ENCODE measurements at regions not wholly inside any gene's neighbourhood (a gene's known extent, or its start where the extent isn't known, plus 50 kb on each side); places are given as distances from the start of the nearest gene placed in this dataset.

DNA sequence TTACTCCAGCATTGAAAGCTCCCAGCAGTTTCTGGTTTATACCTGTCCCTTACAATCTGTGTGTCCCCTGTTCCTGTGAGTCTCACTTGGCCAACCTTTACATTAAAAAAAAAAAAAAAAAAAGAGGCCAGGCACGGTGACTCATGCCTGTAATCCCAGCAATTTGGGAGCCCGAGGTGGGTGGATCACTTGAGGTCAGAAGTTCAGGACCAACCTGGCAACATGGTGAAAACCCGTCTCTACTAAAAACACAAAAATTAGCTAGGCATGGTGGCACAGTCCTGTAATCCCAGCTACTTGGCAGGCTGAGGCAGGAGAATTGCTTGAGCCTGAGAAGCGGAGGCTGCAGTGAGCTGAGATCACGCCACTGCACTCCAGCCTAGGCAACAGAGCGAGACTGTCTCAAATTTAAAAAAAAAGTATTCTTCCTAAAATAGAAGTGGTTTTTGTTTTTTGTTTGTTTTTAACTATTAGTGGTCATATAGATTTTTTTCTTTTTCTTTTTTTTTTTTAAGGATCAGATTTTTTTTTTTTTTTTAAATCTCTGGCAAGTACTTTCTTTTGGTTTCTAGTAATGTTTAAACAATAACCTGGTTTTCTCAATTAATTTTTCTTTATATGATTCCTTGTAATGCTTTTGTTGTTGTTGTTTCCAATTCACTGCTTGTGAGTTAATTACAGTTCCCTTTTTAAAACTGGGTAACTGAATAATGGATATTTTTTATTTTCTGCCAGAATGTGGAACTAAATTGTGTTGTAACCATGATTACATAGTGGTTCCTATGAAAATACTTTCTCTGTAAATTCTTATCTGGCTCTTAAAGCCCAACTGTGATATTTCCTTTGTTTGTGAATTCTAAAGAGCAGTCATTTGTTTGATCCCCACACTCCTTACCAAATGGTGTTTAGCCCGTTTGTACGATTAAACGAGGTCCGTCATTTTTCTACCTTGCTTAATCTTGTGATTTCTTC, 116.8 kb downstream of the CTAGE1 start:
- no peaks in the 10 kb centered on the region for H3K36me3 ChIP-seq
- H3K27ac ChIP-seq, result no peak overlapping the region
- TF ChIP-seq, protein P1, sequence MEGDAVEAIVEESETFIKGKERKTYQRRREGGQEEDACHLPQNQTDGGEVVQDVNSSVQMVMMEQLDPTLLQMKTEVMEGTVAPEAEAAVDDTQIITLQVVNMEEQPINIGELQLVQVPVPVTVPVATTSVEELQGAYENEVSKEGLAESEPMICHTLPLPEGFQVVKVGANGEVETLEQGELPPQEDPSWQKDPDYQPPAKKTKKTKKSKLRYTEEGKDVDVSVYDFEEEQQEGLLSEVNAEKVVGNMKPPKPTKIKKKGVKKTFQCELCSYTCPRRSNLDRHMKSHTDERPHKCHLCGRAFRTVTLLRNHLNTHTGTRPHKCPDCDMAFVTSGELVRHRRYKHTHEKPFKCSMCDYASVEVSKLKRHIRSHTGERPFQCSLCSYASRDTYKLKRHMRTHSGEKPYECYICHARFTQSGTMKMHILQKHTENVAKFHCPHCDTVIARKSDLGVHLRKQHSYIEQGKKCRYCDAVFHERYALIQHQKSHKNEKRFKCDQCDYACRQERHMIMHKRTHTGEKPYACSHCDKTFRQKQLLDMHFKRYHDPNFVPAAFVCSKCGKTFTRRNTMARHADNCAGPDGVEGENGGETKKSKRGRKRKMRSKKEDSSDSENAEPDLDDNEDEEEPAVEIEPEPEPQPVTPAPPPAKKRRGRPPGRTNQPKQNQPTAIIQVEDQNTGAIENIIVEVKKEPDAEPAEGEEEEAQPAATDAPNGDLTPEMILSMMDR (IDR thresholded peaks at IDR 0.05), result no peak
- no peak for DNase-seq (ENCODE audit: low spot score in 2 of 2)
- H3K27me3 ChIP-seq, result no peaks in the 10 kb centered on the region
- peaks cover 0 to 7% of the 10 kb centered on the region in 2 donors for H3K4me1 ChIP-seq
- no peaks in the 10 kb centered on the region for H3K9me3 ChIP-seq
- no peak overlapping the region for H3K4me3 ChIP-seq
- intact Hi-C loops (cut with DNase I), result no loop called here

DNA sequence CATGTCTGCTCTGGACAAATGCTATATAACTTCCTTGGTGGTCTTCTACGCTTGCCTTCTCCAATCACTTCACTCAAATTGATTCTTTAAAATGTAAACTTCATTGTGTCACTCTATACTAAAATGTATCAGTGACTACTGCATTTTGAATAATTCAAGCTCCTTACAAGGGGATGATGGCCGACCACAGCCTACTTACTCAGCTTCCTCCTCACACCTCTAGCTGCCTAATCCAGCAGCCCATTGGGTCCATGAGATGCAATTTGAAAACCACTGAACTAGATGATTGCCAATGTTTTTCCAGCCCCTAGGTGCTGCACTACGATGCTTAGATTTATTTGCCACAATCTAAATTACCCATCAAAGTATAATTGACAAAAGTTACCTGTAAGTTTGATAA, 120.7 kb downstream of the CTAGE1 start:
- DNase-seq (ENCODE audit: low spot score in 2 of 2), result no peak
- peaks cover 0 to 7% of the 10 kb centered on the region in 2 donors for H3K4me1 ChIP-seq
- intact Hi-C loops (cut with DNase I), result no loop called here
- H3K9me3 ChIP-seq, result no peaks in the 10 kb centered on the region
- TF ChIP-seq, protein P1 (IDR thresholded peaks at IDR 0.05), result no peak
- no peaks in the 10 kb centered on the region for H3K27me3 ChIP-seq
- H3K36me3 ChIP-seq, result no peaks in the 10 kb centered on the region
- no peak overlapping the region for H3K4me3 ChIP-seq
- no peak overlapping the region for H3K27ac ChIP-seq

DNA sequence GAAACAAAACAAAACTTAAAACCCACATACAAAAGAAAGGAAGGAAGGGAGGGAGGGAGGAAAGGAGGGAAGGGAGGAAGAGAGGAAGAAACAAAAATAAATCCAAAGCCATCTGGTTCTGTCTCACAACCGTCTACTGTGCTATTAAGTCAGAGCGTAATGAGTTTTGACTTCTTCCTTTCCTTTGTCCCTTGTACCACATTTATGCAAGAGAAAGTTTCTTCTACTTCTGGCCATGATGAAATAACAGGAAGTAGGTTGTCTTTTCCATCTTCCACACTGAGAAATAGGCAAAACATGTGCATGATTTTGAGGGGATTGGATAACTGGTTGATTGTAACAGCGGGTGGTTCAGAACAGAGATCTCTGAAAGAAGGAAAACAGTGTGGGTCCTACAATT, 121.4 kb downstream of the CTAGE1 start:
- H3K27me3 ChIP-seq, result no peaks in the 10 kb centered on the region
- H3K36me3 ChIP-seq, result no peaks in the 10 kb centered on the region
- H3K4me3 ChIP-seq, result no peak overlapping the region
- no peak overlapping the region for H3K27ac ChIP-seq
- intact Hi-C loops (cut with DNase I), result no loop called here
- TF ChIP-seq, protein P1 (IDR thresholded peaks at IDR 0.05), result no peak
- H3K9me3 ChIP-seq, result no peaks in the 10 kb centered on the region
- H3K4me1 ChIP-seq, result peaks cover 0 to 2% of the 10 kb centered on the region in 2 donors
- DNase-seq (ENCODE audit: low spot score in 2 of 2), result no peak

DNA sequence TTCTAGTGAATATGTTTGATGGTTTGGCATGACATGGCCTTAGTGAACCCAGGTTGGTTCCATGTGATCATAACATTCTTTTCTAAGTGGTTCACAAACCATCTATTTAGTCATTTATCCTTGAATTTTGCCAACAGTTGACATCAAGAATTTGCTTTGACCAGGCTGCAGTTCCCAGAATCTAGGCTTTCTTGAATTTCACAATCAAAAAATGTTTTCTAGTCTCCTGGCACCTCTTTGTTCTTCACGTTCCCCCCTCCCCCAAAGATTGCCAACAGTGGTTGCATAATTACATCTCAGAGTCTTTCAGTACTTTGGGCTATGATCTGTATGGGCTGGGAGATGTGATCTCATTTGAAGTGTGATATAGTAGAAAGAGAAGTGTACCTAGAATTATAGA, 124.0 kb downstream of the GATA6 start:
- no peaks in the 10 kb centered on the region for H3K9me3 ChIP-seq
- no peak overlapping the region for H3K4me3 ChIP-seq
- no peak overlapping the region for H3K27ac ChIP-seq
- DNase-seq (ENCODE audit: low spot score in 2 of 2), result no peak
- H3K36me3 ChIP-seq, result no peaks in the 10 kb centered on the region
- no peaks in the 10 kb centered on the region for H3K4me1 ChIP-seq
- H3K27me3 ChIP-seq, result no peaks in the 10 kb centered on the region
- intact Hi-C loops (cut with DNase I), result no loop called here
- TF ChIP-seq, protein P1 (IDR thresholded peaks at IDR 0.05), result no peak

DNA sequence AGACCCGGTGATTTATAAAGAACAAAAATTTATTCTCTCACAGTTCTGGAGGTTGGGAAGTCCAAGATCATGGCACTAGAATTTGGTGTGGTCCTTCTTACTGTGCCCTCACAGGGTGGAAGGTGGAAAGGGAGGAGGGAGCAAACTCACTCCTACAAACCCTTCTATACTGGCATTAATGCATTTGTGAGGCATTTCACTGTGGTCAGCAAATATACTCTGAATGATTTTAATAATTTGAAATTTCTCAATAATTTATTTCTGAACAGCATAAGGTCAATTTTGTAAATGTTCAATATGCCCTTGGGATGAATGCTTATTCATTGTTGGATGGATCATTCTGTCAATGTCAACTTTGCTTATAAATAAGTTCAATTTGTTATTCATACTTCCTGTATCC, 120.6 kb downstream of the GATA6 start:
- Histone ChIP-seq H3K27ac (no peak overlapping the region), H3K4me1 (no peaks in the 10 kb centered on the region), H3K36me3 (no peaks in the 10 kb centered on the region), H3K27me3 (no peaks in the 10 kb centered on the region), H3K4me3 (no peak overlapping the region), H3K9me3 (no peaks in the 10 kb centered on the region)
- DNase-seq (ENCODE audit: low spot score in 2 of 2), result no peak
- intact Hi-C loops (cut with DNase I), result no loop called here
- TF ChIP-seq, protein P1 (IDR thresholded peaks at IDR 0.05), result no peak

Data from ascending aorta (tissue), 2 donors.